A549 (cell line): ENCODE measurements at regions not wholly inside any gene's neighbourhood (a gene's known extent, or its start where the extent isn't known, plus 50 kb on each side); places are given as distances from the start of the nearest gene placed in this dataset.

Experiments used
- ATAC-seq, 2 experiments: fragments of 200-7000 bp in 1 of 2; fragments of >200 bp in 1 of 2; cut with Nextera tagmentation in 1 of 2; cut with Tn5 transposase in 1 of 2; 3 replicates each; pipeline versions ENCODE4 v1.8.0 to v1.9.1; 2018 to 2020; ENCODE audit warnings: mild to moderate bottlenecking in 1 of 2, moderate library complexity in 1 of 2
- CTCF ChIA-PET: fragments of 300-600 bp; sonication (Branson Sonifier 250); formaldehyde crosslinking; extraction: SDS; loops from one replicate; lab custom pipeline; 2021; ENCODE audit warnings: antibody characterized with exemption, inconsistent platforms; lab: Yijun Ruan, JAX
- POLR2A ChIA-PET: fragments of 350-600 bp; formaldehyde crosslinking; extraction: SDS; loops from one replicate; lab custom pipeline; 2021; ENCODE audit warnings: antibody characterized with exemption, inconsistent platforms; lab: Yijun Ruan, JAX
- DNase-seq, 2 experiments: peaks; one replicate each; pipeline versions ENCODE4 v3.0.0 to v3.0.0-alpha.2; 2011 to 2016; ENCODE audit warnings: low read depth in 1 of 2, low spot score in 1 of 2
- FAIRE-seq: peaks from 2 replicates; lab custom pipeline; 2011; peaks lifted over from hg19 to GRCh38; lab: Jason Lieb, UNC
- H3K27ac ChIP-seq, 2 experiments: fragments of >200 bp; sonication (Bioruptor Twin); formaldehyde crosslinking; 3 replicates each; pipeline ENCODE4 v1.5.1; 2016 to 2017
- H3K4me1 ChIP-seq: fragments of >200 bp; sonication (Bioruptor Twin); formaldehyde crosslinking; 3 replicates; pipeline ENCODE4 v1.6.1; 2016
- H3K4me2 ChIP-seq: fragments of >200 bp; sonication (Bioruptor Twin); formaldehyde crosslinking; 3 replicates; pipeline ENCODE4 v1.6.1; 2016
- H3K4me3 ChIP-seq: fragments of >200 bp; sonication (Bioruptor Twin); formaldehyde crosslinking; 3 replicates; pipeline ENCODE4 v1.5.1; 2016
- H3K9me3 ChIP-seq: fragments of >200 bp; sonication (Bioruptor Twin); formaldehyde crosslinking; 3 replicates; pipeline ENCODE4 v1.6.1; 2016
- CTCF ChIP-seq: fragments of >200 bp; sonication (Bioruptor Twin); formaldehyde crosslinking; IDR thresholded peaks from 3 replicates; pipeline ENCODE4 v1.5.1; 2016
- EHF ChIP-seq: fragments of 250-450 bp; sonication (Bioruptor Pico); IDR thresholded peaks from 2 replicates; pipeline ENCODE4 v1.5.0; 2020; ENCODE audit warnings: mild to moderate bottlenecking
- EHMT2 ChIP-seq: fragments of 200-600 bp; sonication (generic); IDR thresholded peaks from 2 replicates; pipeline ENCODE4 v1.6.1; 2016; ENCODE audit warnings: antibody characterized with exemption, low read depth, mild to moderate bottlenecking, moderate library complexity
- EP300 ChIP-seq, 2 experiments: fragments of >200 bp; sonication (Bioruptor Twin); formaldehyde crosslinking; IDR thresholded peaks; 2 replicates in 1 of 2; 3 replicates in 1 of 2; pipeline ENCODE4 v1.6.1; 2016 to 2017
- FOSL2 ChIP-seq, 2 experiments: fragments of 450-650 bp in 1 of 2; fragments of >200 bp in 1 of 2; sonication (Bioruptor Twin) in 1 of 2; formaldehyde crosslinking; IDR thresholded peaks; 2 replicates each; pipeline versions ENCODE4 v1.5.0 to v1.6.1; 2016 to 2020; ENCODE audit warnings: mild to moderate bottlenecking in 1 of 2, moderate library complexity in 1 of 2
- FOXS1 ChIP-seq: fragments of 250-450 bp; sonication (Bioruptor Pico); IDR thresholded peaks from 2 replicates; pipeline ENCODE4 v1.5.0; 2020; ENCODE audit warnings: mild to moderate bottlenecking, moderate library complexity
- GATA3 ChIP-seq: IDR thresholded peaks from 2 replicates; pipeline ENCODE4 v1.6.1; 2012; ENCODE audit warnings: borderline replicate concordance
- HES2 ChIP-seq: fragments of >200 bp; sonication (Bioruptor Twin); formaldehyde crosslinking; IDR thresholded peaks from 2 replicates; pipeline ENCODE4 v1.6.1; 2016
- HOXB13 ChIP-seq: fragments of 250-450 bp; sonication (Bioruptor Pico); IDR thresholded peaks from 2 replicates; pipeline ENCODE4 v1.5.0; 2020; ENCODE audit warnings: low read depth, mild to moderate bottlenecking, moderate library complexity
- KDM1A ChIP-seq: fragments of 200-600 bp; sonication (generic); IDR thresholded peaks from 2 replicates; pipeline ENCODE4 v1.6.1; 2016; ENCODE audit warnings: low read depth, mild to moderate bottlenecking
- MAZ ChIP-seq: fragments of 150-350 bp; IDR thresholded peaks from 2 replicates; pipeline ENCODE4 v1.6.1; 2014; ENCODE audit warnings: antibody characterized with exemption, low read depth, low read length, borderline replicate concordance
- MYC ChIP-seq: IDR thresholded peaks from 2 replicates; pipeline ENCODE4 v1.6.1; 2012; ENCODE audit warnings: mild to moderate bottlenecking, inconsistent platforms, low read length, improper control_type of control experiment, borderline replicate concordance
- POLR2A ChIP-seq: IDR thresholded peaks from 2 replicates; pipeline ENCODE4 v1.6.1; 2012; ENCODE audit warnings: mild to moderate bottlenecking, low read length
- RNF2 ChIP-seq: fragments of 200-600 bp; sonication (generic); IDR thresholded peaks from 2 replicates; pipeline ENCODE4 v1.6.1; 2016; ENCODE audit warnings: low read depth, mild to moderate bottlenecking, antibody characterized with exemption, moderate library complexity, borderline replicate concordance
- TFCP2L1 ChIP-seq: fragments of 250-450 bp; sonication (Bioruptor Pico); IDR thresholded peaks from 2 replicates; pipeline ENCODE4 v1.5.0; 2021; ENCODE audit warnings: mild to moderate bottlenecking
- ZNF302 ChIP-seq: fragments of 250-450 bp; sonication (Bioruptor Pico); IDR thresholded peaks from 2 replicates; pipeline ENCODE4 v1.9.0; 2021; ENCODE audit warnings: inconsistent platforms, mild to moderate bottlenecking, moderate library complexity
- ZSCAN20 ChIP-seq: fragments of 250-450 bp; sonication (Bioruptor Pico); IDR thresholded peaks from 2 replicates; pipeline ENCODE4 v1.8.0; 2022; ENCODE audit warnings: mild to moderate bottlenecking, moderate library complexity
- WGBS: methylation state at CpG from one replicate; pipeline ENCODE4 v1.1.6; 2017; ENCODE audit errors: missing lambda C conversion rate; 5-methylcytosine and 5-hydroxymethylcytosine counted together
- TF ChIP-seq, protein P1 (sequence below): fragments of 150-350 bp; IDR thresholded peaks from 2 replicates; pipeline ENCODE4 v1.6.1; 2014; ENCODE audit warnings: low read depth, mild to moderate bottlenecking, low read length
- TF ChIP-seq, protein P2 (sequence below): IDR thresholded peaks from 2 replicates; pipeline ENCODE4 v1.6.1; 2012; ENCODE audit warnings: low read depth, borderline replicate concordance

GRCh38 chrY:7703578-7704140 is 792.1 kb upstream of the AMELY start:
- CTCF ChIA-PET = no interaction called here
- no peaks in the 10 kb centered on the region for H3K9me3 ChIP-seq
- no peak for TF ChIP-seq CTCF
- TF ChIP-seq HES2 = no peak
- TF ChIP-seq FOSL2 (IDR thresholded peaks at IDR 0.05) = no peak
- TF ChIP-seq FOSL2 (CRISPR knock-in tag; IDR thresholded peaks at IDR 0.05) = no peak
- TF ChIP-seq EHF (CRISPR knock-in tag) = no peak
- no peak for TF ChIP-seq RNF2
- TF ChIP-seq, protein P1, sequence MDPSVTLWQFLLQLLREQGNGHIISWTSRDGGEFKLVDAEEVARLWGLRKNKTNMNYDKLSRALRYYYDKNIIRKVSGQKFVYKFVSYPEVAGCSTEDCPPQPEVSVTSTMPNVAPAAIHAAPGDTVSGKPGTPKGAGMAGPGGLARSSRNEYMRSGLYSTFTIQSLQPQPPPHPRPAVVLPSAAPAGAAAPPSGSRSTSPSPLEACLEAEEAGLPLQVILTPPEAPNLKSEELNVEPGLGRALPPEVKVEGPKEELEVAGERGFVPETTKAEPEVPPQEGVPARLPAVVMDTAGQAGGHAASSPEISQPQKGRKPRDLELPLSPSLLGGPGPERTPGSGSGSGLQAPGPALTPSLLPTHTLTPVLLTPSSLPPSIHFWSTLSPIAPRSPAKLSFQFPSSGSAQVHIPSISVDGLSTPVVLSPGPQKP = no peak
- no peak for TF ChIP-seq GATA3
- TF ChIP-seq, all 56 proteins: peak for 0
- Histone ChIP-seq H3K4me1 (no peaks in the 10 kb centered on the region), H3K4me2 (no peak overlapping the region), H3K27ac (no peak overlapping the region), H3K4me3 (no peak overlapping the region)
- FAIRE-seq (no peak), ATAC-seq (no peak), DNase-seq (no peak)
- POLR2A ChIA-PET = no interaction called here
- WGBS = 7% methylated on average over 4 of the region's 5 CpGs

GRCh38 chrY:7702481-7702880 is 790.9 kb upstream of the AMELY start:
- H3K4me2 ChIP-seq = no peak overlapping the region
- CTCF ChIA-PET = no interaction called here
- ATAC-seq = no peak
- H3K4me1 ChIP-seq = no peaks in the 10 kb centered on the region
- H3K9me3 ChIP-seq = no peaks in the 10 kb centered on the region
- FAIRE-seq = no peak
- TF ChIP-seq ZSCAN20 = no peak
- no peak overlapping the region for H3K27ac ChIP-seq
- no peak for DNase-seq
- H3K4me3 ChIP-seq = no peak overlapping the region
- POLR2A ChIA-PET = no interaction called here

- TF ChIP-seq RNF2 = no peak
- no peak for TF ChIP-seq KDM1A
- no peak for TF ChIP-seq MYC
- TF ChIP-seq HOXB13 (CRISPR knock-in tag) = no peak
- TF ChIP-seq, all 56 proteins: peak for 0
- FAIRE-seq (no peak), DNase-seq (no peak), ATAC-seq (no peak)
- H3K4me1 ChIP-seq = no peaks in the 10 kb centered on the region
- no peak overlapping the region for H3K4me2 ChIP-seq
- CTCF ChIA-PET = no interaction called here
- POLR2A ChIA-PET = no interaction called here
- H3K4me3 ChIP-seq = no peak overlapping the region
- H3K9me3 ChIP-seq = no peaks in the 10 kb centered on the region
- H3K27ac ChIP-seq = no peak overlapping the region
- WGBS = 3% methylated on average over 4 of the region's 4 CpGs
Measured at GRCh38 chrY:7701676-7702075, 790.1 kb upstream of the AMELY start.

GRCh38 chrY:7697506-7697905 is 786.0 kb upstream of the AMELY start:
- H3K4me1 ChIP-seq = no peaks in the 10 kb centered on the region
- H3K4me3 ChIP-seq = no peak overlapping the region
- DNase-seq (no peak), ATAC-seq (no peak), FAIRE-seq (no peak)
- ChIA-PET CTCF (no interaction called here), POLR2A (no interaction called here)
- H3K9me3 ChIP-seq = no peaks in the 10 kb centered on the region
- 7% methylated on average over 1 of the region's 1 CpG for WGBS
- no peak overlapping the region for H3K27ac ChIP-seq
- H3K4me2 ChIP-seq = no peak overlapping the region
- TF ChIP-seq EP300 (IDR thresholded peaks at IDR 0.05) = no peak
- TF ChIP-seq EHMT2 = no peak
- TF ChIP-seq FOXS1 (CRISPR knock-in tag) = no peak
- TF ChIP-seq RNF2 = no peak
- no peak for TF ChIP-seq EHF (CRISPR knock-in tag)
- no peak for TF ChIP-seq ZNF302 (CRISPR knock-in tag)
- TF ChIP-seq, protein P2, sequence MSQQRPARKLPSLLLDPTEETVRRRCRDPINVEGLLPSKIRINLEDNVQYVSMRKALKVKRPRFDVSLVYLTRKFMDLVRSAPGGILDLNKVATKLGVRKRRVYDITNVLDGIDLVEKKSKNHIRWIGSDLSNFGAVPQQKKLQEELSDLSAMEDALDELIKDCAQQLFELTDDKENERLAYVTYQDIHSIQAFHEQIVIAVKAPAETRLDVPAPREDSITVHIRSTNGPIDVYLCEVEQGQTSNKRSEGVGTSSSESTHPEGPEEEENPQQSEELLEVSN = no peak
- no peak for TF ChIP-seq MAZ
- no peak for TF ChIP-seq TFCP2L1
- no peak for TF ChIP-seq POLR2A
